ENCODE measurements at regions not wholly inside any gene's neighbourhood (a gene's known extent, or its start where the extent isn't known, plus 50 kb on each side); places are given as distances from the start of the nearest gene placed in this dataset.

DNA sequence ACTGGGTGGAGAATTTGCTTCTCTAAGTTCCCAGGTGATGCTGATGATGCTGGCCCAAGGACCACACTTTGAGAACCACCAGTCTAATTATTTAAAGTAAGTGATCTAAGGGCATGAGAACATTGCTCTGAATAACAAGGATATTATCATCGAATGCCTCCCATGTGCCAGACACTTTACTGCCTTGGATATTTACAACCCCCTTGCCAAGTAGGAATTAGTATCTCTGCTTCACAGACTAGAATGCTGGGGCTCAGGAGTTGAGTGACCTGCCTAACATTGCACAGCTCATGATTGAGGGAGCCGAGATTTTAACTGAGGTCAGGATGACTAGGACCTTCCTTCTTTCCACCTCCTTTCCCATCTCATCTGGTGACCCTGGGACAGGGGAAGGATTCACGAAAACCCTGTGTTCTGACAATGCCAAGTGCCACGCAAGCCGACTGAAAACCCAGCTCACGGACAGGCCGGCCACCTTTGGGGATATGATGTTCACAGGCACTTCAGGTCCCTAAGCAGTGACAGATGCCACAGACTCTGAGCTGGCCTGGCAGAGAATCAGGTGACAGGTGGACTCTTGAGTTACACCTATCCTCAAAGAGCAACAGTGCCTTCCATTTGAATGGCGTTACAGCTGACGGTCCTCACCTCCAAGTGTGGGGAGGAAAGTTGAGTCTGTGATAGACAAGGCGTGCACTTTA lies 230.7 kb downstream of the TOMM20 start:
- Histone ChIP-seq H3F3A (ENCODE audit: insufficient read depth, low read length) (no peaks in the 10 kb centered on the region), H3K36me3 (ENCODE audit: insufficient read depth, low read length) (no peaks in the 10 kb centered on the region), H4K20me1 (ENCODE audit: insufficient read depth, low read length) (no peaks in the 10 kb centered on the region), H3K9me2 (ENCODE audit: low read depth, low read length) (no peaks in the 10 kb centered on the region), H3K4me2 (ENCODE audit: low read length) (no peak overlapping the region), H2AFZ (ENCODE audit: low read length) (no peak overlapping the region), H3K79me2 (ENCODE audit: insufficient read depth, low read length) (no peaks in the 10 kb centered on the region), H3K4me3 (ENCODE audit: low read depth, low read length, poor library complexity, severe bottlenecking) (no peak overlapping the region), H3K9me3 (ENCODE audit: low read length) (no peaks in the 10 kb centered on the region), H3K27ac (ENCODE audit: low read depth, low read length, poor library complexity, severe bottlenecking) (no peak overlapping the region), H3K9ac (ENCODE audit: low read length) (no peak overlapping the region), H3K27me3 (ENCODE audit: insufficient read depth, low read length) (no peaks in the 10 kb centered on the region), H3K4me1 (ENCODE audit: insufficient read depth, low read length, severe bottlenecking) (no peaks in the 10 kb centered on the region)
- TF ChIP-seq, protein P1, sequence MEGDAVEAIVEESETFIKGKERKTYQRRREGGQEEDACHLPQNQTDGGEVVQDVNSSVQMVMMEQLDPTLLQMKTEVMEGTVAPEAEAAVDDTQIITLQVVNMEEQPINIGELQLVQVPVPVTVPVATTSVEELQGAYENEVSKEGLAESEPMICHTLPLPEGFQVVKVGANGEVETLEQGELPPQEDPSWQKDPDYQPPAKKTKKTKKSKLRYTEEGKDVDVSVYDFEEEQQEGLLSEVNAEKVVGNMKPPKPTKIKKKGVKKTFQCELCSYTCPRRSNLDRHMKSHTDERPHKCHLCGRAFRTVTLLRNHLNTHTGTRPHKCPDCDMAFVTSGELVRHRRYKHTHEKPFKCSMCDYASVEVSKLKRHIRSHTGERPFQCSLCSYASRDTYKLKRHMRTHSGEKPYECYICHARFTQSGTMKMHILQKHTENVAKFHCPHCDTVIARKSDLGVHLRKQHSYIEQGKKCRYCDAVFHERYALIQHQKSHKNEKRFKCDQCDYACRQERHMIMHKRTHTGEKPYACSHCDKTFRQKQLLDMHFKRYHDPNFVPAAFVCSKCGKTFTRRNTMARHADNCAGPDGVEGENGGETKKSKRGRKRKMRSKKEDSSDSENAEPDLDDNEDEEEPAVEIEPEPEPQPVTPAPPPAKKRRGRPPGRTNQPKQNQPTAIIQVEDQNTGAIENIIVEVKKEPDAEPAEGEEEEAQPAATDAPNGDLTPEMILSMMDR (IDR thresholded peaks at IDR 0.05; ENCODE audit: low read length): no peak
- no peak for TF ChIP-seq EZH2 (IDR thresholded peaks at IDR 0.05; ENCODE audit: borderline replicate concordance, low read length)

DNA sequence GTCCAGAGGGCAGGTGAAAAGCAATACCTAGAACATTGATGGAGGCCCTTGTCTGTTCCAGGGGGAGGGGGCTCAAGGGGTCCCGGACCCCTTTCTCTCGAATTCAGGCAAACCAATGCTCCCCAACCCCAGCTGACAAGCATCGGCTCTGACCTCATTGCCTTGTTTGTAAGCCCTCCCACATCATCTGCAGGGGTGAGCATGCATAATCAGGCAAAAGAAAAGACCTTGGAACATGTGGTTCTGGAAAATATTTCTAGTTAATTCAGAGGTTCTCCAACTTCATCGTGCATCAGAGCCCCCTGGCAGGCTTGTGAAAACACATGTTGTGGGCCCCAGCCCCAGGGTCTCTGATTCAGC lies 231.3 kb downstream of the TOMM20 start:
- Histone ChIP-seq H3K4me3 (ENCODE audit: low read depth, low read length, poor library complexity, severe bottlenecking) (no peak overlapping the region), H3K9me3 (ENCODE audit: low read length) (no peaks in the 10 kb centered on the region), H3K4me2 (ENCODE audit: low read length) (no peak overlapping the region), H3K4me1 (ENCODE audit: insufficient read depth, low read length, severe bottlenecking) (no peaks in the 10 kb centered on the region), H3K36me3 (ENCODE audit: insufficient read depth, low read length) (no peaks in the 10 kb centered on the region), H4K20me1 (ENCODE audit: insufficient read depth, low read length) (no peaks in the 10 kb centered on the region), H3K27ac (ENCODE audit: low read depth, low read length, poor library complexity, severe bottlenecking) (no peak overlapping the region), H2AFZ (ENCODE audit: low read length) (no peak overlapping the region), H3K9ac (ENCODE audit: low read length) (no peak overlapping the region), H3K9me2 (ENCODE audit: low read depth, low read length) (no peaks in the 10 kb centered on the region), H3K27me3 (ENCODE audit: insufficient read depth, low read length) (no peaks in the 10 kb centered on the region), H3F3A (ENCODE audit: insufficient read depth, low read length) (no peaks in the 10 kb centered on the region), H3K79me2 (ENCODE audit: insufficient read depth, low read length) (no peaks in the 10 kb centered on the region)
- TF ChIP-seq EZH2 (IDR thresholded peaks at IDR 0.05; ENCODE audit: borderline replicate concordance, low read length): no peak

DNA sequence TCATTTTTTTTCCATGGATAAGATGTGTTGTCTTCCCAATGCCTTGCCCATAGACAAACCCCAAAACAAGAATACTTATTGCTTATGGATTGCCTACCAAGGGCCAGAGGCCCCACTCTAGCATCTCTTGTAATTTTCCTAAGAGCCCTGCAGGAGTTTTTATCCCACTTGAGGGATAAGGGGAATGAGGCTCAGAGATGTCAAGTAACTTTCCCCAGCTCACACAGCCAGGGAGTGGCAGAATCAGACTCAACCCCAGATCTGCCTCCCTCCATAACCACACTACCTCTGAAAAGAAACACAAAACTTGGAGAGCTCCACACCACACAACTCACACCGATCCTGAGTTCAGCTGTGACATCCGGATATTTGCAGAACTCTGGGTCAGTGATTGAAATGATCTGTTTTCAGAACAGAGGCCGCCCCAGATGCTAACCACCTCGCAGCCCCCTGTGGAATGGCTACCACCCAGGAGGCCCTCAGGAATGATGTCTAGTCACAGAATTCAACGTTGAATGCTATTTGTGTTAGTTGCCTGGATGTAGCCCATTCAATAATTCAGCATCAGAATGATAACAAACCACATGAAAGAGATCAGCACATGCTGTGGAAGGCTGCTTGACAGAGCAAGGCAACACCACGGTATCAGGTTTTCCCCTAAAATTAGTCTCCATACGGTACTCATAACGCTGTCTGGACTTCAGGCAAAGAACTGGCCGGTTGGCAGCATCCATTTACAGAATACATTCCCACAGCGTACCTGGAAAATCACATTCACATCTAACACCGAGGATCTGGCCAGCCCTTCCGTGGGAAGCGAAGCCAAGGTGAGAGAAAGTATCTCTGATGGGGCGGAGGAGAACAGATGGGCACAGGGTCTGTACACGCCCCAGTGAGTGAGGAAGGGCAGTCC lies 231.9 kb downstream of the TOMM20 start:
- H3F3A ChIP-seq (ENCODE audit: insufficient read depth, low read length): no peaks in the 10 kb centered on the region
- no peaks in the 10 kb centered on the region for H3K27me3 ChIP-seq (ENCODE audit: insufficient read depth, low read length)
- H3K4me3 ChIP-seq (ENCODE audit: low read depth, low read length, poor library complexity, severe bottlenecking): no peak overlapping the region
- no peaks in the 10 kb centered on the region for H3K9me2 ChIP-seq (ENCODE audit: low read depth, low read length)
- no peaks in the 10 kb centered on the region for H3K36me3 ChIP-seq (ENCODE audit: insufficient read depth, low read length)
- H4K20me1 ChIP-seq (ENCODE audit: insufficient read depth, low read length): no peaks in the 10 kb centered on the region
- H3K4me1 ChIP-seq (ENCODE audit: insufficient read depth, low read length, severe bottlenecking): no peaks in the 10 kb centered on the region
- H2AFZ ChIP-seq (ENCODE audit: low read length): no peak overlapping the region
- no peaks in the 10 kb centered on the region for H3K9me3 ChIP-seq (ENCODE audit: low read length)
- TF ChIP-seq, protein P1 (IDR thresholded peaks at IDR 0.05; ENCODE audit: low read length): no peak
- no peak for TF ChIP-seq EZH2 (IDR thresholded peaks at IDR 0.05; ENCODE audit: borderline replicate concordance, low read length)
- H3K79me2 ChIP-seq (ENCODE audit: insufficient read depth, low read length): no peaks in the 10 kb centered on the region
- H3K27ac ChIP-seq (ENCODE audit: low read depth, low read length, poor library complexity, severe bottlenecking): no peak overlapping the region
- no peak overlapping the region for H3K9ac ChIP-seq (ENCODE audit: low read length)
- H3K4me2 ChIP-seq (ENCODE audit: low read length): no peak overlapping the region
